HEK293T (cell line): ENCODE measurements at regions not wholly inside any gene's neighbourhood (a gene's known extent, or its start where the extent isn't known, plus 50 kb on each side); places are given as distances from the start of the nearest gene placed in this dataset.

Experiments used
- NFRKB ChIP-seq: fragments of 450-650 bp; IDR thresholded peaks from 2 replicates; pipeline ENCODE4 v1.6.1; 2016; ENCODE audit warnings: mild to moderate bottlenecking, moderate library complexity
- TARDBP ChIP-seq: fragments of 450-650 bp; IDR thresholded peaks from 2 replicates; pipeline ENCODE4 v1.6.1; 2016

GRCh38 chr12:118816296-118816695 is 165.0 kb upstream of the SRRM4 start:
- TF ChIP-seq TARDBP (no peak), NFRKB (no peak)
